ENCODE measurements at regions not wholly inside any gene's neighbourhood (a gene's known extent, or its start where the extent isn't known, plus 50 kb on each side); places are given as distances from the start of the nearest gene placed in this dataset.

DNA sequence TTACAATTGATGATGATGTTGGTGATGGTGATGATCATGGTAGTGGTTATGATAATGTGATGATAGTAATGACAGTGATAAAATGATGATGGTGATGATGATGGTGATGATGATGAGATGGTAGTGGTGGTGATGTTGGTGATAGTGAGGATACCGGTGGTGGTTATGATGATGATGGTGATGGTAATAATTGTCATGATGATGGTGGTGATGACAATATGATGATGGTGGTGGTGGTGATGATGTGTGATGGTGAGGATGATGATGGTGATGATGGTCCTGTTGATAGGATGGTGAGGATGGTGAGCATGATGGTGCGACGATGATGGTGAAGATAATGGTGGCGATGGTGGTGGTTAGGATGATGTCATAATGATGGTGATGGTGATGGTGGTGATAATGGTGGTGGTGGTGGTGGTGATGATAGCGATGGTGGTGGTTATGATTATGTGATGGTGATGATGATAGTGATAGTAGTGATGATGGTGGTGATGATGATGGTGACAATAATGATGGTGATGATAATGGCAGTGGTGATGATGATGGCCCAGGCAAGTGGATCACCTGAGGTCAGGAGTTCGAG is 1129.9 kb downstream of the BRD1 start:
- H3K9me3 ChIP-seq = no peaks in the 10 kb centered on the region
- no peaks in the 10 kb centered on the region for H3K9me3 Mint-ChIP-seq
- no peaks in the 10 kb centered on the region for H3K4me1 Mint-ChIP-seq
- no peak overlapping the region for H3K27ac ChIP-seq (ENCODE audit: low read length)
- H3K4me1 ChIP-seq (ENCODE audit: control insufficient read depth in 1 of 2, extremely low read depth in 1 of 2, insufficient read depth in 2 of 2, low read length in 2 of 2) = no peaks in the 10 kb centered on the region
- ChIA-PET CTCF (no interaction called here), POLR2A (no interaction called here)
- no peaks in the 10 kb centered on the region for H3K36me3 ChIP-seq (ENCODE audit: control insufficient read depth in 2 of 2, extremely low read depth in 1 of 2, insufficient read depth in 1 of 2, low read length in 1 of 2)
- H3K27me3 Mint-ChIP-seq = no peaks in the 10 kb centered on the region
- H3K4me3 ChIP-seq (ENCODE audit: control insufficient read depth in 1 of 2, extremely low read depth in 1 of 2, low read length in 1 of 2) = no peak overlapping the region
- no peaks in the 10 kb centered on the region for H3K36me3 Mint-ChIP-seq
- H3K27ac Mint-ChIP-seq = no peak overlapping the region
- no peak for ATAC-seq (replicated peaks in 1 of 4)
- no peak overlapping the region for H3K4me3 Mint-ChIP-seq
- H3K27me3 ChIP-seq (replicated peaks in 1 of 2; ENCODE audit: control insufficient read depth in 2 of 2, extremely low read depth in 1 of 2, insufficient read depth in 2 of 2, low read length in 1 of 2) = no peaks in the 10 kb centered on the region
- DNase-seq = no peak
- 91% methylated on average over 5 of the region's 6 CpGs for WGBS (ENCODE audit: insufficient coverage)

DNA sequence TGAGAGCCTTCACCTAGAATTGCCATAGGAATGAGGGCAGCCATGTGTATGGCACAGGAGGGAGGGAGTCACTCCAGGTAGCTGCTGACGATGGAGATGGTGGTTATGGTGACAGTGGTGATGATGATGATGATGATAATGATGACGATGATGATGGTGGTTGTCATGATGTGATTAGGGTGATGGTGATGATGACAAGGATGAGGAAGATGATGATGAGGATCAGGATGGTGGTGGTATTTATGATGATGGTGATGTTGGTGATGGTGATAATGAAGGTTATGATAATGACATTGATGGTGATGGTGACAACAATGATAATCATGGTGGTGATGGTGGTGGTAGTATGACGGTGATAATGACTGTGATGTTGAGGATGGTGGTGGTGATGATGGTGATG is 1130.5 kb downstream of the BRD1 start:
- no peaks in the 10 kb centered on the region for H3K27me3 Mint-ChIP-seq
- ChIA-PET CTCF (no interaction called here), POLR2A (no interaction called here)
- H3K4me1 Mint-ChIP-seq = no peaks in the 10 kb centered on the region
- ATAC-seq (replicated peaks in 1 of 4) (no peak), DNase-seq (no peak)
- H3K36me3 Mint-ChIP-seq = no peaks in the 10 kb centered on the region
- H3K9me3 Mint-ChIP-seq = no peaks in the 10 kb centered on the region
- H3K4me3 ChIP-seq (ENCODE audit: control insufficient read depth in 1 of 2, extremely low read depth in 1 of 2, low read length in 1 of 2) = no peak overlapping the region
- no peak overlapping the region for H3K27ac ChIP-seq (ENCODE audit: low read length)
- no peaks in the 10 kb centered on the region for H3K27me3 ChIP-seq (replicated peaks in 1 of 2; ENCODE audit: control insufficient read depth in 2 of 2, extremely low read depth in 1 of 2, insufficient read depth in 2 of 2, low read length in 1 of 2)
- H3K9me3 ChIP-seq = no peaks in the 10 kb centered on the region
- no peaks in the 10 kb centered on the region for H3K36me3 ChIP-seq (ENCODE audit: control insufficient read depth in 2 of 2, extremely low read depth in 1 of 2, insufficient read depth in 1 of 2, low read length in 1 of 2)
- H3K27ac Mint-ChIP-seq = no peak overlapping the region
- 71% methylated on average over 3 of the region's 3 CpGs for WGBS (ENCODE audit: insufficient coverage)
- no peaks in the 10 kb centered on the region for H3K4me1 ChIP-seq (ENCODE audit: control insufficient read depth in 1 of 2, extremely low read depth in 1 of 2, insufficient read depth in 2 of 2, low read length in 2 of 2)
- no peak overlapping the region for H3K4me3 Mint-ChIP-seq

DNA sequence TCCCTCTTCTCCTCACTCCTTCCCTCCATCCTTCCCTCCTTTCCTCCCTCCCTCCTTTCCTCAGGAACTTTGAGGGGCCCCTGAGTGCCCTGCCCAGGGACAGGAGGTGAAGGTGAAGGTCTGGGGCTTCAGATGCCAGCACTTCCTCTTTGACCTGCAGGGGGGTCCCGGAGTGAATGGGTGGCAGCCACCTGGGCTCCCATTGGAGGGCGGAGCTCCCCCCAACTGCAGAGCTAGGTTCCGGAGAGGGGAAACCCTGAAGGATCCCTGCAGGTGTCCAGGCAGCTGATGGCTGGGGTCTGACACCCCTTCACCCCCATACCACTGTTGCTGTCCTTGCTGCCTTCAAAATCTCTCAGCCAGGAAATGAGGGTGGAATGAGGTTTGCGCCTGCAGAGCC is 1131.3 kb downstream of the BRD1 start:
- ChIA-PET POLR2A (no interaction called here), CTCF (no interaction called here)
- no peak for DNase-seq
- H3K36me3 Mint-ChIP-seq = no peaks in the 10 kb centered on the region
- H3K4me3 Mint-ChIP-seq = no peak overlapping the region
- no CpG with 5 or more reads among the region's 4 CpGs for WGBS (ENCODE audit: insufficient coverage)
- H3K27ac Mint-ChIP-seq = no peak overlapping the region
- Histone ChIP-seq H3K4me1 (ENCODE audit: control insufficient read depth in 1 of 2, extremely low read depth in 1 of 2, insufficient read depth in 2 of 2, low read length in 2 of 2) (no peaks in the 10 kb centered on the region), H3K9me3 (no peaks in the 10 kb centered on the region), H3K36me3 (ENCODE audit: control insufficient read depth in 2 of 2, extremely low read depth in 1 of 2, insufficient read depth in 1 of 2, low read length in 1 of 2) (no peaks in the 10 kb centered on the region), H3K27ac (ENCODE audit: low read length) (no peak overlapping the region), H3K27me3 (replicated peaks in 1 of 2; ENCODE audit: control insufficient read depth in 2 of 2, extremely low read depth in 1 of 2, insufficient read depth in 2 of 2, low read length in 1 of 2) (peaks cover 0 to 3% of the 10 kb centered on the region in 2 experiments), H3K4me3 (ENCODE audit: control insufficient read depth in 1 of 2, extremely low read depth in 1 of 2, low read length in 1 of 2) (no peak overlapping the region)
- H3K9me3 Mint-ChIP-seq = no peaks in the 10 kb centered on the region
- ATAC-seq (replicated peaks in 1 of 4) = no peak
- H3K27me3 Mint-ChIP-seq = no peaks in the 10 kb centered on the region
- H3K4me1 Mint-ChIP-seq = no peaks in the 10 kb centered on the region

DNA sequence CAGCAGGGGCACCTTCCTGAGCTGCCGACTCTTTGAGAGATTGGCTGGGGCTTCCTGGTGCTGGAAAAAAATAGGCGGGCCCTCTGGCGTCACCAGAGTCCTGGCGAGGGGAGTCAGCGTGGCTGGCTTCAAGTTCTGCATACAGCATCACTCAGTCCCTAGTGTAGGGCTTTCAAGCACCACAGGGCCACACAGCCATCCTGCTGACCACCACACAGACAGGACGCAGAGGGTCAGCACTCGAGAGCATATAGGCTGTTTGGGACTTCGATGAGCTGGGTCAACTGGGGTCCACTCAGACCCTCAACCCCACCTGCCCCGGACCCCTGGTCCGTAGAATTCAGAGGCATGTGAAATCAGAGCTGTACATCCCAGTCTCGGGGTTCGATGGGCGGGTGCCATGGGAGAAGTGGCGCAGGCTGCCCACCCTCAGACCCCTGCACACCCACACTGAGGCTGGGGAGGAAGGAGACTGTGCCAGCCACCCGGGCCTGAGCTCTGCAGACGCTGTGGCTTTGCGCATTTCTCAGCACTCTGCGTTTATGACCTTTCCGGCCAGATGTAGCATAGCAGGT is 1131.9 kb downstream of the BRD1 start:
- ATAC-seq (replicated peaks in 1 of 4) = no peak
- H3K4me1 Mint-ChIP-seq = no peaks in the 10 kb centered on the region
- H3K4me3 Mint-ChIP-seq = no peak overlapping the region
- no peak overlapping the region for H3K27ac Mint-ChIP-seq
- peaks cover 0 to 3% of the 10 kb centered on the region in 2 experiments for H3K27me3 ChIP-seq (replicated peaks in 1 of 2; ENCODE audit: control insufficient read depth in 2 of 2, extremely low read depth in 1 of 2, insufficient read depth in 2 of 2, low read length in 1 of 2)
- no peaks in the 10 kb centered on the region for H3K9me3 ChIP-seq
- CTCF ChIA-PET = no interaction called here
- H3K4me1 ChIP-seq (ENCODE audit: control insufficient read depth in 1 of 2, extremely low read depth in 1 of 2, insufficient read depth in 2 of 2, low read length in 2 of 2) = no peaks in the 10 kb centered on the region
- H3K27ac ChIP-seq (ENCODE audit: low read length) = no peak overlapping the region
- no peaks in the 10 kb centered on the region for H3K27me3 Mint-ChIP-seq
- no peak for DNase-seq
- no peaks in the 10 kb centered on the region for H3K9me3 Mint-ChIP-seq
- no peaks in the 10 kb centered on the region for H3K36me3 ChIP-seq (ENCODE audit: control insufficient read depth in 2 of 2, extremely low read depth in 1 of 2, insufficient read depth in 1 of 2, low read length in 1 of 2)
- H3K36me3 Mint-ChIP-seq = no peaks in the 10 kb centered on the region
- H3K4me3 ChIP-seq (ENCODE audit: control insufficient read depth in 1 of 2, extremely low read depth in 1 of 2, low read length in 1 of 2) = no peak overlapping the region
- POLR2A ChIA-PET = no interaction called here
- 70% methylated on average over 12 of the region's 19 CpGs for WGBS (ENCODE audit: insufficient coverage)

DNA sequence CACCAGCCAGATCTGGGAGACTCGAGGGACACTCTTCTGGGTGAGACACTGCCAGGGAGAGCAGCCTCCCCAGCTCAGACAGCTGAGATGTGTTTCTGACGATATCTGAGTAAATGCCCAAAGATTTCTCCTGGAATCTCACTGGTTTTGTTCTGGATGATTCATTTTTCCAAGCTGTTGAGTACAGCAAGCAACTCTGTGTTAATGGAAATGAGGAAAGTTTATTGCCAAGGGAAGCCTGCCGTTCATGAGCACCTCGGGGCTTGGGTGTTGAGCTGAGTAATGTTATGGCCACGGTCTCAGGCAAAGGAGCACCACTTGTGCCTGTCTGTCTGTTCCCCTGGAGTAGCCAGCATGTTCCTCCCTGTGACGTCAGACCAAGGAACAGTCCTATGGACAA is 1132.4 kb downstream of the BRD1 start:
- H3K27me3 ChIP-seq (replicated peaks in 1 of 2; ENCODE audit: control insufficient read depth in 2 of 2, extremely low read depth in 1 of 2, insufficient read depth in 2 of 2, low read length in 1 of 2) = peaks cover 0 to 3% of the 10 kb centered on the region in 2 experiments
- H3K9me3 ChIP-seq = no peaks in the 10 kb centered on the region
- DNase-seq = no peak
- no peaks in the 10 kb centered on the region for H3K36me3 Mint-ChIP-seq
- H3K27me3 Mint-ChIP-seq = no peaks in the 10 kb centered on the region
- ChIA-PET CTCF (no interaction called here), POLR2A (no interaction called here)
- 66% methylated on average over 6 of the region's 6 CpGs for WGBS (ENCODE audit: insufficient coverage)
- no peak overlapping the region for H3K27ac ChIP-seq (ENCODE audit: low read length)
- no peaks in the 10 kb centered on the region for H3K36me3 ChIP-seq (ENCODE audit: control insufficient read depth in 2 of 2, extremely low read depth in 1 of 2, insufficient read depth in 1 of 2, low read length in 1 of 2)
- H3K4me3 Mint-ChIP-seq = no peak overlapping the region
- H3K9me3 Mint-ChIP-seq = no peaks in the 10 kb centered on the region
- no peaks in the 10 kb centered on the region for H3K4me1 Mint-ChIP-seq
- ATAC-seq (replicated peaks in 1 of 4) = no peak
- no peaks in the 10 kb centered on the region for H3K4me1 ChIP-seq (ENCODE audit: control insufficient read depth in 1 of 2, extremely low read depth in 1 of 2, insufficient read depth in 2 of 2, low read length in 2 of 2)
- H3K4me3 ChIP-seq (ENCODE audit: control insufficient read depth in 1 of 2, extremely low read depth in 1 of 2, low read length in 1 of 2) = no peak overlapping the region
- no peak overlapping the region for H3K27ac Mint-ChIP-seq

DNA sequence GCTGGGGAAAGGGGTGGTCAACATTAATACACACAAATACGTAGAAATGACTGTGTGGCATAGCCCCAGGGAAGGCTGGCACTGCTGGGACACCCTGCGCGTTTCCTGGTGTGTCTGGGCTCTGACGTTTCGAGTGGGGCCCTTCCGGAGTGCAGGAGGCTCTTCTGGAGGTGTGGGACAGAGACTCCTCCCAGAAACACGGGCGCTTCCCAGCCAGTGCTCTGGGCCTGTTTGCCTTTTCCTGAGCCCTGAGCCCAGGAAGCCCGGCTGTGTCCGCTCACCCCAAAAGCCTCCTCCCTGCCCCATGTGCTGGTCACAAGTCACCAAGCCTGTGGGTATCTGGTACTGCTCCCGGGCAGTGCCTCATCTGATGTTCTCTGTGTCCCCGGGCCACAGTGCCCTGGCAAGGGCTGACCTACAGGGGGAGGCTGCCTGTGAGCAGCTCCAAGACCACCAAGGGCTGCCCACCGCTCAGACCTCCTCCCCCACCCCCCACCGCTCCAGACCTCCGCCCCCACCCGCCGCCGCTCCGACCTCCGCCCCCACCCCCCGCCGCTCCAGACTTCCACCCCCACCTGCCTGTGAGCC is 1133.3 kb downstream of the BRD1 start:
- H3K4me3 ChIP-seq (ENCODE audit: control insufficient read depth in 1 of 2, extremely low read depth in 1 of 2, low read length in 1 of 2) = no peak overlapping the region
- no peaks in the 10 kb centered on the region for H3K4me1 Mint-ChIP-seq
- no peak for ATAC-seq (replicated peaks in 1 of 4)
- 82% methylated on average over 9 of the region's 22 CpGs for WGBS (ENCODE audit: insufficient coverage)
- no peak overlapping the region for H3K27ac Mint-ChIP-seq
- CTCF ChIA-PET = no interaction called here
- no peaks in the 10 kb centered on the region for H3K4me1 ChIP-seq (ENCODE audit: control insufficient read depth in 1 of 2, extremely low read depth in 1 of 2, insufficient read depth in 2 of 2, low read length in 2 of 2)
- no peaks in the 10 kb centered on the region for H3K27me3 Mint-ChIP-seq
- H3K36me3 Mint-ChIP-seq = no peaks in the 10 kb centered on the region
- H3K9me3 Mint-ChIP-seq = no peaks in the 10 kb centered on the region
- H3K36me3 ChIP-seq (ENCODE audit: control insufficient read depth in 2 of 2, extremely low read depth in 1 of 2, insufficient read depth in 1 of 2, low read length in 1 of 2) = no peaks in the 10 kb centered on the region
- H3K27me3 ChIP-seq (replicated peaks in 1 of 2; ENCODE audit: control insufficient read depth in 2 of 2, extremely low read depth in 1 of 2, insufficient read depth in 2 of 2, low read length in 1 of 2) = peaks cover 0 to 3% of the 10 kb centered on the region in 2 experiments
- no peak overlapping the region for H3K27ac ChIP-seq (ENCODE audit: low read length)
- no peak for DNase-seq
- H3K4me3 Mint-ChIP-seq = no peak overlapping the region
- POLR2A ChIA-PET = no interaction called here
- no peaks in the 10 kb centered on the region for H3K9me3 ChIP-seq

Measured in T-cell (primary cell).